Glutamatergic neuron (in vitro differentiated cells): ENCODE measurements at regions not wholly inside any gene's neighbourhood (a gene's known extent, or its start where the extent isn't known, plus 50 kb on each side); places are given as distances from the start of the nearest gene placed in this dataset.

Source experiments
- DNase-seq: peaks from one replicate; pipeline ENCODE4 v3.0.0; 2022
- H3K27ac Mint-ChIP-seq: one replicate; pipeline ENCODE4 v1.8.0; 2020; ENCODE audit warnings: mild to moderate bottlenecking, mixed read lengths, inconsistent platforms; ENCODE audit not compliant: unreplicated experiment
- H3K27me3 Mint-ChIP-seq: one replicate; pipeline ENCODE4 v1.8.0; 2020; ENCODE audit warnings: mild to moderate bottlenecking, moderate library complexity, mixed read lengths, inconsistent platforms; ENCODE audit not compliant: unreplicated experiment
- H3K36me3 Mint-ChIP-seq: one replicate; pipeline ENCODE4 v1.8.0; 2020; ENCODE audit warnings: mild to moderate bottlenecking, mixed read lengths, inconsistent platforms; ENCODE audit not compliant: unreplicated experiment
- H3K4me1 Mint-ChIP-seq: one replicate; pipeline ENCODE4 v1.8.0; 2020; ENCODE audit warnings: mild to moderate bottlenecking, low read depth, mixed read lengths, inconsistent platforms; ENCODE audit not compliant: unreplicated experiment
- H3K4me3 Mint-ChIP-seq: one replicate; pipeline ENCODE4 v1.8.0; 2020; ENCODE audit warnings: mild to moderate bottlenecking, mixed read lengths, inconsistent platforms; ENCODE audit not compliant: unreplicated experiment
- H3K9me3 Mint-ChIP-seq: one replicate; pipeline ENCODE4 v1.8.0; 2020; ENCODE audit warnings: mild to moderate bottlenecking, moderate library complexity, mixed read lengths, inconsistent platforms; ENCODE audit not compliant: unreplicated experiment
- CTCF ChIP-seq: fragments of 200-600 bp; sonication (generic); IDR thresholded peaks from one replicate; pipeline ENCODE4 v1.5.0; 2021; ENCODE audit not compliant: partially characterized antibody, unreplicated experiment

GRCh38 chr18:8537400-8537799, 71.8 kb upstream of the RAB12 start:
- Mint-ChIP-seq H3K27ac (no peak overlapping the region), H3K36me3 (peaks cover under 1% of the 10 kb centered on the region), H3K27me3 (no peaks in the 10 kb centered on the region), H3K9me3 (no peaks in the 10 kb centered on the region), H3K4me1 (no peaks in the 10 kb centered on the region), H3K4me3 (no peak overlapping the region)
- no peak for DNase-seq
- TF ChIP-seq CTCF = no peak

- Mint-ChIP-seq H3K36me3 (no peaks in the 10 kb centered on the region), H3K4me1 (no peaks in the 10 kb centered on the region), H3K27me3 (peaks cover 1% of the 10 kb centered on the region), H3K4me3 (no peak overlapping the region), H3K9me3 (no peaks in the 10 kb centered on the region), H3K27ac (no peak overlapping the region)
- DNase-seq = no peak
- no peak for TF ChIP-seq CTCF
Measured at GRCh38 chr18:8538935-8539334, 70.3 kb upstream of the RAB12 start.

GRCh38 chr18:8546677-8547076, 62.6 kb upstream of the RAB12 start:
- Mint-ChIP-seq H3K4me3 (no peak overlapping the region), H3K27me3 (peaks cover 1% of the 10 kb centered on the region), H3K36me3 (no peaks in the 10 kb centered on the region), H3K4me1 (no peaks in the 10 kb centered on the region), H3K9me3 (no peaks in the 10 kb centered on the region), H3K27ac (no peak overlapping the region)
- no peak for DNase-seq
- TF ChIP-seq CTCF = no peak

GRCh38 chr18:8548186-8548585, 61.1 kb upstream of the RAB12 start:
- Mint-ChIP-seq H3K4me3 (no peak overlapping the region), H3K27me3 (no peaks in the 10 kb centered on the region), H3K36me3 (no peaks in the 10 kb centered on the region), H3K27ac (no peak overlapping the region), H3K9me3 (no peaks in the 10 kb centered on the region), H3K4me1 (no peaks in the 10 kb centered on the region)
- DNase-seq = no peak
- no peak for TF ChIP-seq CTCF

- Mint-ChIP-seq H3K27ac (no peak overlapping the region), H3K9me3 (no peaks in the 10 kb centered on the region), H3K27me3 (peaks cover 2% of the 10 kb centered on the region), H3K4me1 (no peaks in the 10 kb centered on the region), H3K36me3 (no peaks in the 10 kb centered on the region), H3K4me3 (no peak overlapping the region)
- TF ChIP-seq CTCF = no peak
- DNase-seq = no peak
Measured at GRCh38 chr18:8549254-8549757, 59.9 kb upstream of the RAB12 start.
